CD4-positive, alpha-beta T cell treated with Interleukin-4 for 1 hour (primary cell): ENCODE measurements at regions not wholly inside any gene's neighbourhood (a gene's known extent, or its start where the extent isn't known, plus 50 kb on each side); places are given as distances from the start of the nearest gene placed in this dataset.
"Not testable (repeated sequence)": the region's sequence is repeated elsewhere in the genome, so short reads cannot be mapped to it uniquely, and the experiment has no call there.

Experiments
- DNase-seq, 2 donors: peaks; one replicate each; pipeline ENCODE4 v3.0.0-alpha.2; 2020 to 2022

DNA sequence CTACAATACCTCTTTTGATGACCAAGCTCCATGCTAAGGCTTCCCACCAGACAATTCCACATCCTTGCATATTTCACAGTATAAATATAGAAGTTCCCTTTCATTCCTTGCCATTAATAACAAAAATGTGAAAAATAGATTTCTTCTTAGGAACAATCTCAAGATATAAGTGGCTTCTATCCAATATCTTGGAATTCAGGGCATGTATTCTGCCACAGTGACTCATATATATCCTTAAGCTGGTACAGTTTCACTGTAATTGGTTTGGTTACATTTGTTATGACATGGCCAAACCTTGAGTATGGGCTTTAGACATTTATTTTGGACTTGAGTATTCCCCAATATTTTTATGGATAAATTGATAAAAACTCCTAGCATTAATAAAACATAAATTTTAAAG, 181.7 kb upstream of the DDX53 start:
- no peak for DNase-seq

DNA sequence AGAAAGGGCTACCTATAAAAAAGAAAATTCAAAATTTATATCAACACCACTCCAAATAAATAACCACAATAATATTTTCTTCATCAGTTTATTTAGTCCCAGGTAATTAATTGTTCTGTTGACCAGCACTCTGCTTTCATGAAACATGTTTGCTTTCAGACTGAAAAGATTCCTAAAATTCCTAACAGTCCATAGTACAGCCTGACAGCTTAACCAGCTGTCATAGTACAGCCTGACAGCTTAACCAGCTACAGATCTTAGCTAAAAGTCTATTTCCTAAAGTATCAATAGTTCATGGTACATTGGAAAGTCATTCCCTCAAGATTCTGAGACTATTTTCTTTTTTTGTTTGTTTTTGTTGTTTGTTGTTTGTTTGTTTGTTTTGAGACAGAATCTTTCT, 144.1 kb upstream of the DDX53 start:
- no peak for DNase-seq

DNA sequence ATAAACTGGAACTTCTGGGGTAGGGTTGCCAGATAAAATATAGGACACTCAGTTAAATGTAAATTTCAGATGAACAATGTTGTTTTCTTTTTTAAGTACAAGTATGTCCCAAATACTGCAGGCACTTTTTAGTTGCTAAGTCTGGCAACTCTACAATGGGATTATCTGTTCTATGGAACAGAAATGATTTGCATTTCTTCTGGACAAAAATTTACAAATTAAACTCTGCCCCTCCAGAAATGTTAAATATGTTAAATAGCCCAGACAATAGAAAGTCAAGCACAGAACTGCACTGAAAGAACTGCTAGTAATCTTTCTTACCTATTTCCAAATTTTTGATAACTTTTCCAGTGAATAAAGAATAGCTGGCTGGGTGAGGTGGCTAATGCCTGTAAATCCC, 140.1 kb upstream of the DDX53 start:
- DNase-seq = no peak

- DNase-seq = not testable (repeated sequence)
Measured at GRCh38 chrX:22866801-22867200, 133.0 kb upstream of the DDX53 start.

GRCh38 chrX:22882543-22882942, 117.2 kb upstream of the DDX53 start:
- no peak for DNase-seq

GRCh38 chrX:22889819-22890218, 109.9 kb upstream of the DDX53 start:
- DNase-seq = no peak

- no peak for DNase-seq
Measured at GRCh38 chrX:22912616-22913015, 87.1 kb upstream of the DDX53 start.

DNA sequence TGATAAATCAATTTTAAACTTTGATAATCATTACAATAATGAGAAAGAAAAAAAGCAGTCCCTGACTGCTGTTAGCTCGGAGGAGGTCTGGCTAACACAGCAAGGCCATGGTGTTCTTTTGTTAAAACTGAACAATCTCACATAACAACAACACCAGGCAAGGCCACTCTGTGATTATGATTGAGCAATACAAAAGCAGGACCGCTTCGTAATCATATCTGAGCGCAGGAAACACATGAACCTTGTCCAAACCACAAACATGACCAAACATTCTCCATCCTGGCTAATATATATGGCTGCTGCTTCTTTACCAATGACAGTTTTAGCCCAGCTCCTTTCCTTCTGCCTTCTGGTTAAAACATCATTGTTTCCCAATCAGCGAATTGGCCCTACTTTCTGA, 76.8 kb upstream of the DDX53 start:
- DNase-seq = no peak

- no peak for DNase-seq
Measured at GRCh38 chrX:22934640-22935039, 65.1 kb upstream of the DDX53 start.

GRCh38 chrX:22944945-22945344, 54.8 kb upstream of the DDX53 start:
- DNase-seq = no peak
